Dedifferentiated amniotic fluid mesenchymal stem cell (primary cell): ENCODE measurements at regions not wholly inside any gene's neighbourhood (a gene's known extent, or its start where the extent isn't known, plus 50 kb on each side); places are given as distances from the start of the nearest gene placed in this dataset.

Experiments used
- DNase-seq: peaks from one replicate; pipeline ENCODE4 v3.0.0-alpha.2; 2016; ENCODE audit errors: extremely low spot score

DNA sequence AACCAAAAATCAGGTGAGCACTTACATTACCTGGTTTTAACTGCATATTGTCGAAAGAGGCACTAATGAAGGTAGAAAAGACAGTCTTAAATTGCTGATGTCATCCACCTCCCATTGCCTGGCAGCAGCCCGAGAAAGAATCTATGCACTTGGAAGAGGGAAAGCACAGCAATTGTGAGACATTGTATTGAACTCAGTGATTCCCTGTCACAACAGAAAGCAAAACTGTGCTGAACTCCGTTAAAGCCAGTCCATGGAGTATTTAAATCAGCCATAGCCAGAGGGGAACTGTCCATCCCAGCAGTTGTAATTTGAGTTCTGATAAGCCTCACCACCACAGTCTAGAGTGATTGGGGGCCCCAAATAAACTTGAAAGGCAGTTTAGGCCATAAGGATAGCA lies 466.6 kb upstream of the PCDH9 start:
- DNase-seq, result no peak

DNA sequence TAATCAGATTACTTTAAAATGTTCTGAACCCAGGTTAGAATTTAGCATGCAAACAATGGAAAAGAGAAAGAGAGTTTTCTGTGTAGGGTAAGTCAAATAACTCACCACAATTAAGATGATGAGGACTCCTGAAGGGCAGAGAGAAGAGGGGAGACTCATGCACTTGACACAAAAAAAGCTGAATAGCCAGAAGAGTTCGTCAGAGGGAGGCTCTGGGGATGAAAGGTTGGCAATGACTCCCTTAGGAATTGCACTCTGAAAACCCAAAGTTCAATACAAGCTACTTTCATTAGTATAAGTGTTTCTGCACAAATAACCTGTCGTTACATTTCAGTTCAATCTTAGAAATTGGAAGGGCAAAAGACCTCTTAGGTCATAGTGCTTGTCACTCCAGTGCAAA lies 434.4 kb upstream of the PCDH9 start:
- no peak for DNase-seq

DNA sequence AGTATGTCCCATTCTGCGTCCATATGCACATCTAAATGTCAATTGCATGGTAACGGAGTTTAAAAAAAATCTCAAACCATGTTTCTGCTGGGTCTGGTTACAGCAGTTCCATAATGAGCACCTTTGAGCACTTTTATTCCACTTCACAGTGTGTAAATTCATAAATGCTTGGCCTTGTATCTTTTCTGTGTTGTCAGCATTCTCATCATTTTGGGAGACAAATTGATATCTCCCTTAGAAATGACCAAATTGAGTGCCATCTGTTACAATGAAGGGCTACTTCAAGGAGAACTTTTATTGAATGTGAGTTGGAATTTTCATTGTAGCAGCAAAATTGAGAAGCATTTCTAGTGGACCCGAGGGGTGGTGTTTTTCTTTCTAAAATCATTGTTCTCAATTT lies 432.9 kb upstream of the PCDH9 start:
- no peak for DNase-seq

DNA sequence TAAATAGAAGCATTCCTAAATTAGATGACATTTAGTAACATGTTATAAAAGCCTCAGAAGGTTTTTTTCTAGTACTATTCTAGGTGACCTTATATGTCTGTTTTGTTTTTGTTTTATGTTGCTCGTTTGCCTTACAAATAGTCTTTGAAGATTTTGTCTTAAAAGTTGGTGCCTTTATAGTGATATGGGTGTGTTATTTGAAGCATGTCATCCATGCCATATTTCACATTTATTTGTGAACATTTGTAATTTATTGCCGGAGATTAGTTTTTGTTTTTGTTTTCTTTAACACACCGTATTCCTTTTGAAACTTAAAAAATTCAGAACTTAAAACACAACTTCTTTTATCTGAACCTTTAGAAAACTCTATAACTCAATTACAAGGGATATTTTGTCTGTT lies 422.8 kb upstream of the PCDH9 start:
- DNase-seq, result no peak

DNA sequence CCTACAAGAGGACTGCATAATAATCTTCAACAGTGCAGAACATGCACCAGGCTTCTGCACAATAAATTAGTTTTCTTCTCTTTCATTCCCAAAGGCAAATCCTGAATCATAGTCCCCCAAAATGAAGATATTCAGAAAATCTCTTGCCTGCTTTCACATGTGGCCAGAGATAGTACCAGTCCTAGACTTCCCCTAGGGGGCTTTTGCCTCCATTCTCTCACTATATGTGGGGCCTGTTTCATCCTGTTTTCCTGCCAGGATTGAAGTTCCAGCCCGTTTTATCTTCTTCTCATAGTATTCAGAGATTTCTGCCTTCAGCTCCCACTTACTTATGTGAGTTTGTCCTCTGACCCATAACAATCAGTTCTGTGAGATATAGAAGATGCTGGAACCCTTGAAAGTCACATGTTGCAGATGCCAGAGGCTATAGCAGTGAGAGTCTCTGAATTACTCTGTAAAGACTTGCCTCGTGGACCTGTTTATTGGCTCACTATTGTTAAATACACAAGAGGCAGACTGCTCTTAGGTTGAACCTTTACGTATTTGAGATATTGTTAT lies 421.9 kb upstream of the PCDH9 start:
- DNase-seq, result no peak

DNA sequence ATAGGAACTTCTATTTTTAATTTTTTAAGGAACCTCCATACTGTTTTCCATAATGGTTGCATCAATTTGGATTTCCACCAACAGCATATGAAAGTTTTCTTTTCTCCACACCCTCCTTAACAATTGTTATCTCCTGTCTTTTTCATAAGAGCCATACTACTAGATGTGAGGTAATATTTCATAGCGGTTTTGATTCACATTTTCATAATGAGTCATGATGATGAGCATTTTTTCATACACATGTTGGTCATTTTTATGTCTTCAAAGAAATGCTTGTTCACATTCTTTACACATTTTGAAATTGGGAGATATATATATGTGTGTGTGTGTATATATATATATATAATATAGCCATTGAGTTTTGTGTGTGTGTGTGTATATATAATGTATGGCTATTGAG lies 420.3 kb upstream of the PCDH9 start:
- DNase-seq, result no peak

DNA sequence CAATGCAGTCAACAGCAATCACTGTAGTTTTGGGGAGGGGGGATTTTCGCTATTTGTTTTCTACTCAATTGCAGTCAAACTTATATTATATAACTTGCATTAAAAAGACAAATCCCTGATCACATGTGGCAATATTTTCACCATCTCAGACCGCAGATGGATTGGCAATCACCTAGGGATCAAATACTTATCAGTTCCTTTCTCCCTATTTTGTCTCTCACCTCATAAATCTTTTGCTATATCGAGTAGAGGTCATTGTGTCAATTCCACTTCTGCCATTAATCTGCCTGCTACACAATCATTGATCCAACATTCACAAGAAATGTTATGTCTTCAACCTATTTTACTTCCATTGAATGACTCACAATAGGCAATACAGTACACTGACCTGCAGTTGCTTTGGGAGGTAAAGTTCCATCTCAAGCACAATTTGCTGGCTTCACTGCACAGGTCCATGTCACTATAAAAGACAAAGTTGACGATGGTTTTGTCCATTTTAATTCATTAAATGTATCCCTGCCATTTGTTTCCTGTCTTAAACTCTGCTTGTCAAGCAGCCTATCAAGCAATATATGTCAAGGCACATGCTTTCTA lies 415.8 kb upstream of the PCDH9 start:
- no peak for DNase-seq

DNA sequence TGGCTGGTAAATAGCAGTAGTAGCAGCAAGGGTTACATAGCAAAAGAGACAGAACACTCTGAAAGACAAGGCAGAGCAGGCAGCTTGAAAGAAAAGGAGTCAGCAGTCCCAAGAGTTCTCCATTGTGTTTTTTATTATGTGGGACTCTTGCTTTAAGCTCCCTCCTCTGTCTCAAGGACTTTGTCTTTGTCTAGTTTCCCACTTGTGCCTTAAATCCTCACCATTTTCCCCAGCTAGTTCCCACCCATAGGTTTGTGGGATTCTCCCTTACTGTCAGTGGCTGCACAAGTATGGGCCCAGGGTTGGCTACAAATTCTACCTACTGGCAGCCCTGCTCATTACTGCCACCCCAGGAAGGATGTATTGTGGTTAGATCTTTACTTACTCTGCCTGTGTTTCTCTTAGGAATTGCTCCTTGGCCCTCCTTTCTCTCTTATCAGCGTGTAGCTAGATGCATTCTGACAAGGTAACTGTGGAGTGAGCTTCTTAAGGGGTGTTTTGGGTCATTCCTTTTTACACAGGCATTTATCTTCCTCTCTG lies 413.4 kb upstream of the PCDH9 start:
- no peak for DNase-seq

DNA sequence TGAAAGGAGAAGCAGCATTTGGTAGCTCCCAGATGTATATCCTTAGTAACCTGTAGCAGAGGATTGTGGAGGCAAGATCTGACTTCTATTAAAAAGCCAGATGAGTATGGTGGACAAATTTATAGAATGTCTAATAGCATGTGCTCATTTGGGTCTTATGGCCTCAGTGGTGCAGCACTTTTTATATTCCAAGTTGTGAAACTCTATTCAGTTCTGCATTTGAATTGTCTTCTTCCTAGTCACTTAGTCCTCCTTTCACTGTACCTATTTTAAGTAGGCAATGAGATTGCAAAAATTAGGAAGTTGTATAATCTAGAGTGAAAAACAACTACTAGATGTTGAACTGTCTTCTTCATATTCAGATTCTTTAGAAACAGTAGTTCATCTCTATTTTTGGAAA lies 412.5 kb upstream of the PCDH9 start:
- no peak for DNase-seq

DNA sequence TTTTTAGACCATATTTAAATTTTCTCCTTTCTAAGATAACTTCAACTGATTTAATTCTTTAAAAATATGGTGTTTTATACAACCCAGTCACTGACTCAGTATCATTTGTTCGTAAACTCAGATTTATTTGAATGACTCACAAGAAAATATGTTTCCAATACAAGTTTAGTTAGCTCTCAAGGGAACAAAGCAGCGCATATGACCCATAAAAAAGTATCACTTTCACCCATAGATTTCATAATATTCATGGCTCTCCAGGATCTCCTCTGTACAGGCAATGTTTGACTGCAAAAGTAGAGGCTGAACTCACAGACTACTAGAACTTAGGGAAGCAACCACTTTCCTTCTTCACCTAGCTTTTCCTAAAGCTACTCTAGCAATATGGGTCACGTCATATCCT lies 405.6 kb upstream of the PCDH9 start:
- DNase-seq, result no peak

DNA sequence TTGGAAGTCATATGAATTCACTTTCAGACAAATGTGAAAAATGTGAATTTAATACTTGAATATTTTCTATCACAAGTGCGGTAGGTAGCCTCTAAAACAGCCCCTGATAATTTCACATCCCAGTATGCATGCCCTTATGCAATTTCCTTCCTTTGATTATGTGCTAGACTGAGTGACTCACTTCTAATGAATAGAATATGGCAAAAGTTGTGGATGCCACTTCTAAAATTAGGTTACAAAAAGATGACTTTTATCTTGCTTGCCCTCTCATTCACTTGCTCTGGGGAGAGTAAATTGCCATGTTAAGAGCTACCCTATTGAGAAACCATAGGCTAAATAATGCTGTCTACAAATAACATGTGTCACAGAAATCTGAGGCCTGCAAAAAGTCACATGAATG lies 402.5 kb upstream of the PCDH9 start:
- no peak for DNase-seq

DNA sequence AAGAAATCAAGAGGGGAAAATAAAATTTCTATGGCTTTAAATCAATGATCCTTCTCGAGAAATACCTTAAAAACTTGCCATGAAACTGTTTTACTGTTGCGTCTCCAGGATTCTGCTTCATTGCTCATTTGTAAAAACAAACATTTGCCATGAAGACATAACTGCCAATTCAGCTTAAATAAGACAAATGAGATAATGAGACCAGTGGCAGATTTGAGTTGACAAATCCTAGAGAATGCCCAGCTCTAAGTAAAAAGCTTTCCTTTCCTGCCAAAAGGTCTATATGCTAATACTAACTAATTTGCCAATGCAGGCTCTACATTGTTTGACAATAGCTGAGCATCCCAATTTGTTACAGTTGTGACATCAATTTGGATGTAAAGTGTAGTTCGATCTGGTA lies 400.5 kb upstream of the PCDH9 start:
- no peak for DNase-seq

DNA sequence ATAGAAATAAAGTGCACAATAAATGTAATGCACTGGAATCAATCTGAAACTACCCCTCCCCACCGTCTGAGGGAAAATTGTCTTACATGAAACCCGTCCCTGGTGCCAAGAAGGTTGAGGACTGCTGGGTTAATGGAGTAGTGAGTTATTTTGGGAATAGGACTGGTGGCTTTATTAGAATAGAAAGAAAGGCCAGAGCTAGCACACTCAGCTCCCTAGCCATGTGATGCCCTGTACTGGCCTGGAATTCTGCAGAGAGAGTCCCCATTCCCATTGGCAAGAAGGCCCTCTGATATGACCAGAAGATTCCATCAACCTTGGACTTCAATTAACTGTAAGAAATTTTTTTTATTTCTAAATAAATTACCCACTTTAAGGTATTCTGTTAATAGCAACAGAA lies 393.5 kb upstream of the PCDH9 start:
- no peak for DNase-seq

DNA sequence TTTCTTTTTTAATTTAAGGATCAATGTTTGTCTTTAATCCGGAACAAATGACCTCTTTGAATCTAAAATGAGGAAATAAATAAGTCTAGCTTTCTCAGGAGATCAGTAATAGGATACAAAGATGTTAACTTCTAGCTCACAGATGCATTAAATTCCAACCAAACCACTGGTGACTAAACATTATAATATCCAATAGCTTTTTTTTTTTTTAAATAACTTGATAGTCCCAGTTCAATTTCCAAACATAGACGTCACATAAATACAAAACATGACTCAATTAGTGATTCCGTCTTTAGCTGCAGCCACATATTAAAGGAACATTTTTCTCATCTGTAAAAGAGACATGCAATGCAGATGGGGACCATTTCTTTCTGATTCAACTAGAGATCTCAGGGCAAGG lies 390.5 kb upstream of the PCDH9 start:
- peak; percentile 32 for DNase-seq

DNA sequence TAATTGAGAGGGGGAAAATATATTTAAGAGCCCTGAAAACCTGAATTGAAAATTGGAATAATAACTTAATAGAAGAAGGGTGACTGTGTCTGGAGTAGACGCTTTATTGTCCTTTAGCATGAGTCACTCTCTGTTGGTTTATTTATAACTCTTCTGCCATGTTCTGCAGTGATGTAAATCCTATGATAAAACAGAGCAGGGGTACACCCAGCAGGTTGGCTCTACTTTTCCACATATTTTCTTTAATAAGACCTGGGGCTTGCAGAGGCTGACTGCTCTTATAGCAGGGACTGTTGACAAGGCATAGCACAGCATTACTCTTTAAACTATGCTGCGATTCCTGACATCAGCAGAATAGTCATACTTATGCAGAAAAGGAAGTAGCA lies 389.9 kb upstream of the PCDH9 start:
- DNase-seq, result no peak

DNA sequence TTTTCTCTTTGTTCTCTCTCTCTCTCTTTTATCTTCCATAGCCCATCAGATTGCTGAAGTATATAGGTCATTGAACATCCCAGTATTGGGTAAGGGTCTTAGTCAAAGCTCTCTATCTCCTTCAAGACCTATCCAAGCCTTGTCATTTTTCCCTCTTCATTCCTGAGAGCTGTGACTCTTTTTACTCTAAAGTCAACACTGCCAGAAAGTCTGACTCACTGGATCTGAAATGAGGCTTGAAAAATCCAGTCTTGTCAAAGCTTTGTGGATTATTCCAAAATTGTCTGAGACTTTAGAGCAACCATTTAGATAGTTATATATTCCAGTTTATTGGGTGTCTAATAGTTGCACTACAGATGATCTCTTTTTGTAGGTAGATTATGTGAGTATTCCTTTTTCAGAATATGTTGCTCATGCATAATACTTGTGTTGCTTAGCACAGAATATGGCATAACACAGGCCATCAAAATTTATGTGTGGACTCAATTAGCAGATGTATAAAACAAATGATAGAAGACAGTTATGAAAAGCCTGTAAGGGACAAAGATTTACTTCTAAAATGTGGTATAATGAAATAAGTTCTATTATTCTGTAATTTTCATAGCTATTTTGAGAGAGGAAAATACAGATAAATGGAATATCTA lies 389.3 kb upstream of the PCDH9 start:
- peak; percentile 34 for DNase-seq

DNA sequence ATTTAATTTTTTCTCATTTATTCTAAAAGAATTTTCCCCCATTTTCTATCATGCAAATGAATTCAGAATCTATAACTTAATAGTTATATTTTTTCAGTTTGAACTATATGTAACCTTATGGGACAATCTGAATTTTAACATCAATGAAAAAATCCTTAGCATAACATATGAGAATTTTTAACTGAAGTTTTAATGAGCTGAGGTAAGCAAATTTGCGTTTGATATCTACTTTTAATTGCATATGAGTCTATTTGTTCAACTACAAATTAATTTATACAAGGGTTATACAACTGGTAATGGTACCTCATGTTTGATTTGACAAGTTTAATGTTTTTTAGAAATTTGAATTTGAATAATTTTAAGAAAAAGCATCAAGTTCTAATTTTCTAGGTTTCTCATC lies 384.4 kb upstream of the PCDH9 start:
- no peak for DNase-seq

DNA sequence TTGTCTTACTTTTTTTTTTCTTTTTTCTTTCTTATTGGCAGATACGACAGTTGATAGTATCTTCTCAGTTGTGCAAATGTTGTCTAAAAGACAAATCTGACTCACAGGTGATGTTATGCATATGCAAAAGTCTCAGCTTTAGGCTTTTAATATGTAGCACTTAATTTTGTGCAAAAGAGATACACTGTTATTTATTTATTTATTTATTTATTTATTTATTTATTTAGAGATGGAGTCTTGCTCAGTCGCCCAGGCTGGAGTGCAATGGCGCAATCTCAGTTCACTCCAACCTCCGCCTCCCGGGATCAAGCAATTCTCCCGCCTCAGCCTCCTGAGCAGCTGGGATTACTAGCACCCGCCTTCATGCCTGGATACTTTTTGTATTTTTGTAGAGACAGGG lies 383.9 kb upstream of the PCDH9 start:
- no peak for DNase-seq

DNA sequence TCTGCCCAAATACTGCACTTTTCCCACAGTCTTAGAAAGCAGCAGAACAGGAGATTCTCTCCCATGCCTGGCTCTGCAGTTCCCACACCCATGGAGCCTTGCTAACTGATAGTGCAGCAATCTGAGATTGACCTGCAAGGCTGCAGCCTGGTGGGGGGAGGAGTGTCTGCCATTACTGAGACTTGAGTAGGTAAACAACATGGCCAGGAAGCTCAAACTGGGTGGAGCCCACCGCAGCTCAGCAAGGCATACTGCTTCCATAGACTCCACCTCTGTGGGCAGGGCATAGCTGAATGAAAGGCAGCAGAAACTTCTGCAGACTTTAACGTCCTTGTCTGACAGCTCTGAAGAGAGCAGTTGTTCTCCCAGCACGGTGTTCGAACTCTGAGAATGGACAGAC lies 358.5 kb upstream of the PCDH9 start:
- DNase-seq, result no peak

DNA sequence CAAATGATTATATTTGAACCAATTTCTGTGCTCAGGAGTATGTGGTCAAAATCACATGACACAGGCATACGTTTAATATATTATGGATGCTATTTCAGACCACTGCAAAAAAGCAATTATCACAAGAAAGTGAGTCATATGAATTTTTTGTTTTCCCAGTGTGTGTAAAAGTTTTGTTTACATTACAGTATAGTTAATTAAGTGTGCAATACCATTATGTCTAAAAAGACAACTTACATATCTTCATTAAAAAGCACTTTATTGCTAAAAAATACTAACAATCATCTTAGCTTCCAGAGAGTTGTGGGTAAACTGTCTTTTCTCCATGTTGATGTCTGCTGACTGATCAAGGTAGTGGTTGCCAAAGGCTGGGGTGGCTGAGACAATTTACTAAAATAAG lies 347.2 kb upstream of the PCDH9 start:
- no peak for DNase-seq

DNA sequence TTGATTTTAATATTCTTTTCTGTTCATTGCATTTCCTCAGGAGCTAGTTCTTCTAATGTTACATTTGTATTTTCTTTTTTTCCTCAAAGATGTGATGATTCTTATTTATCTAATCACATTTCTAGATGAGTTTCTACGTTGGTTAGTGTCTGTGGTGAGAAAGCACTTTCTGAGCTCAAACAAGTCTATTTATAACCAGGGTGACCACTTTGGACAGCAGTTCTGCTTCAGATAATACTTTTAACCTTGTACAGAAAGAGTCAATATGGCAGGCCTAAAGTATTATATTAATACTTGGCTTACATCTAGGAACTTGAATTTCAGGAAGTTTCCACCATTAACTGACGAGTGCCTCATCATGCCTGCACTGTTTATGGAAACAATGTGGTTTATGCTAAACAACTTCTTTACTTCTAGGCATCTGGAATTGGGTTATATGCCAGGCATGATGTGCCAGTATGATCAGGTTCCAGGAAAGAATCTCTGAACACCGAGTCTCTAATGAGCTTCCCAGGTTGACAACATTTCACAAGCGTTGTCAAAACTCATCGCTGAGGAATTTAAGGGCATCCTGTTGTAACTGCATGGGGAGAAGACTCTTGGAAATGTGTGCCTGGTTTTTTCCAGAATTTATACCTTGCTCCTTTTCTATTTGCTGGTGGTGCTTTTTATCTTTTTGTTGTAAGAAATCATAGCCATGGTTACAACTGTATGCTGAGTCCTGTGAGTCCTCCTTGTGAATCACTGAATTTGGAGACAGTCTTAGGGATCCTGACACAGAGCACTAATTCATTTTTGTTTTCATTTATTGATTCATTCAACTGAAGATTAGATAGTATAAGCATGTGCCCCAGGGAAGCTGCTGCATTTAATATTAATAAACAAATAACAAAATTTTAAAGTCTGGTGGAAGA lies 344.4 kb upstream of the PCDH9 start:
- no peak for DNase-seq

DNA sequence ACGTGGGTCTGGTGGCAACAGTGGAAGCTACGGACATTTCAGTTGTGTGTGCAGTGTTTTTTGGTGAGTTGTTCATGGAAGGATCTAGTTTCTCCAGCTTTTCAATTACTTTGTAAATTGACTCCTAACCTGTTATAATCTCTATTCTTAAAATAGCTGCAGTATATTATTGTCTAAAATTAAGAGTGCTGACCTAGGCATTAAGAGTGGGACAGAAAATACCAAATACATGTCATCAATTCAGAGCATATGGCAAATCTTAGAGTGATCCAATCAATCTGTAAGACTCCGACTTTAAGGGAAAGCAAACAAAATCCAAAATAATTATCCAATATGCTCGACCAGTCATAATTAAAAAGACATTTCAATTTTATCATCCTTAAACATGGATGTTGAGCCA lies 338.1 kb upstream of the PCDH9 start:
- DNase-seq, result no peak
